GM12865 (cell line): ENCODE measurements at regions not wholly inside any gene's neighbourhood (a gene's known extent, or its start where the extent isn't known, plus 50 kb on each side); places are given as distances from the start of the nearest gene placed in this dataset.
"Not testable (repeated sequence)": the region's sequence is repeated elsewhere in the genome, so short reads cannot be mapped to it uniquely, and the experiment has no call there.

Experiments
- DNase-seq: peaks from one replicate; pipeline ENCODE4 v3.0.0; 2010; ENCODE audit warnings: low read depth
- H3K4me3 ChIP-seq: 2 replicates; pipeline ENCODE4 v1.5.1; 2011; ENCODE audit warnings: mild to moderate bottlenecking, low read depth, low read length, control low read depth
- CTCF ChIP-seq: IDR thresholded peaks from 2 replicates; pipeline ENCODE4 v1.5.1; 2011; ENCODE audit warnings: low read length, control low read depth, low read depth, inconsistent platforms; ENCODE audit not compliant: insufficient read depth; ENCODE audit errors: missing control alignments

DNA sequence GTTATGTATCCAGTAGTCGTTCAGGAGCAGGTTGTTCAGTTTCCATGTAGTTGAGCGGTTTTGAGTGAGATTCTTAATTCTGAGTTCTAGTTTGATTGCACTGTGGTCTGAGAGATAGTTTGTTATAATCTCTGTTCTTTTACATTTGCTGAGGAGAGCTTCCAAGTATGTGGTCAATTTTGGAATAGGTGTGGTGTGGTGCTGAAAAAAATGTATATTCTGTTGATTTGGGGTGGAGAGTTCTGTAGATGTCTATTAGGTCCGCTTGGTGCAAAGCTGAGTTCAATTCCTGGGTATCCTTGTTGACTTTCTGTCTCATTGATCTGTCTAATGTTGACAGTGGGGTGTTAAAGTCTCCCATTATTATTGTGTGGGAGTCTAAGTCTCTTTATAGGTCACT, 68.6 kb upstream of the IZUMO1R start:
- not testable (repeated sequence) for DNase-seq

GRCh38 chr11:94236416-94236815, 68.0 kb upstream of the IZUMO1R start:
- H3K4me3 ChIP-seq, DNase-seq: not testable (repeated sequence)

More for the DNA sequence above, 68.6 kb upstream of the IZUMO1R start:
- H3K4me3 ChIP-seq, result not testable (repeated sequence)

DNA sequence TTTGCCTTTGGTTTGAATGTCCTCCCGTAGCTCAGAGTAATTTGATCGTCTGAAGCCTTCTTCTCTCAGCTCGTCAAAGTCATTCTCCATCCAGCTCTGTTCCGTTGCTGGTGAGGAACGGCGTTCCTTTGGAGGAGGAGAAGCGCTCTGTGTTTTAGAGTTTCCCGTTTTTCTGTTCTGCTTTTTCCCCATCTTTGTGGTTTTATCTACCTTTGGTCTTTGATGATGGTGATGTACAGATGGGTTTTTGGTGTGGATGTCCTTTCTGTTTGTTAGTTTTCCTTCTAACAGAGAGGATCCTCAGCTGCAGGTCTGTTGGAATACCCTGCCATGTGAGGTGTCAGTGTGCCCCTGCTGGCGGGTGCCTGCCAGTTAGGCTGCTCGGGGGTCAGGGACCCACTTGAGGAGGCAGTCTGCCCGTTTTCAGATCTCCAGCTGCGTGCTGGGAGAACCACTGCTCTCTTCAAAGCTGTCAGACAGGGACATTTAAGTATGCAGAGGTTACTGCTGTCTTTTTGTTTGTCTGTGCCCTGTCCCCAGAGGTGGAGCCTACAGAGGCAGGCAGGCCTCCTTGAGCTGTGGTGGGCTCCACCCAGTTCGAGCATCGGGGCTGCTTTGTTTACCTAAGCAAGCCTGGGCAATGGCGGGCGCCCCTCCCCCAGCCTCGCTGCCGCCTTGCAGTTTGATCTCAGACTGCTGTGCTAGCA, 66.8 kb upstream of the IZUMO1R start:
- H3K4me3 ChIP-seq, DNase-seq: not testable (repeated sequence)

DNA sequence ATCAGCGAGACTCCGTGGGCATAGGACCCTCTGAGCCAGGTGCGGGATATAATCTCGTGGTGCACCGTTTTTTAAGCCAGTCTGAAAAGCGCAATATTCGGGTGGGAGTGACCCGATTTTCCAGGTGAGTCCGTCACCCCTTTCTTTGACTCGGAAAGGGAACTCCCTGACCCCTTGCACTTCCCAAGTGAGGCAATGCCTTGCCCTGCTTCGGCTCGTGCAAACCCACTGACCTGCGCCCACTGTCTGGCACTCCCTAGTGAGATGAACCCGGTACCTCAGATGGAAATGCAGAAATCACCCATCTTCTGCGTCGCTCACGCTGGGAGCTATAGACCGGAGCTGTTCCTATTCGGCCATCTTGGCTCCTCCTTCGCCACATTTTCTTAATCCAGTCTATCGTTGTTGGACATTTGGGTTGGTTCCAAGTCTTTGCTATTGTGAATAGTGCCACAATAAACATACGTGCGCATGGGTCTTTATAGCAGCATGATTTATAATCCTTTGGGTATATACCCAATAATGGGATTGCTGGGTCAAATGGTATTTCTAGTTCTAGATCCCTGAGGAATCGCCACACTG, 66.1 kb upstream of the IZUMO1R start:
- not testable (repeated sequence) for DNase-seq, H3K4me3 ChIP-seq

DNA sequence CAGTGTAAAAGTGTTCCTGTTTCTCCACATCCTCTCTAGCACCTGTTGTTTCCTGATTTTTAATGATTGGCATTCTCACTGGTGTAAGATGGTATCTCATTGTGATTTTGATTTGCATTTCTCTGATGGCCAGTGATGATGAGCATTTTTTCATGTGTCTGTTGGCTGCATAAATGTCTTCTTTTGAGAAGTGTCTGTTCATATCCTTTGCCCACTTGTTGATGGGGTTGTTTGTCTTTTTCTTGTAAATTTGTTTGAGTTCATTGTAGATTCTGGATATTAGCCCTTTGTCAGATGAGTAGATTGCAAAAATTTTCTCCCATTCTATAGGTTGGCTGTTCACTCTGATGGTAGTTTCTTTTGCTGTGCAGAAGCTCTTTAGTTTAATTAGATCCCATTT, 65.6 kb upstream of the IZUMO1R start:
- H3K4me3 ChIP-seq, DNase-seq: not testable (repeated sequence)

- DNase-seq, result no peak
- no peak for TF ChIP-seq CTCF
- no peak overlapping the region for H3K4me3 ChIP-seq
These were observed 62.5 kb upstream of the IZUMO1R start for GRCh38 chr11:94241896-94242295.

GRCh38 chr11:94243571-94244515, 60.5 kb upstream of the IZUMO1R start:
- DNase-seq, result no peak
- H3K4me3 ChIP-seq, result no peak overlapping the region
- TF ChIP-seq CTCF, result no peak

GRCh38 chr11:94245121-94245520, 59.3 kb upstream of the IZUMO1R start:
- TF ChIP-seq CTCF, result no peak
- H3K4me3 ChIP-seq, result no peak overlapping the region
- no peak for DNase-seq

GRCh38 chr11:94248301-94248700, 56.1 kb upstream of the IZUMO1R start:
- peak; percentile 7 for DNase-seq
- not testable (repeated sequence) for H3K4me3 ChIP-seq

DNA sequence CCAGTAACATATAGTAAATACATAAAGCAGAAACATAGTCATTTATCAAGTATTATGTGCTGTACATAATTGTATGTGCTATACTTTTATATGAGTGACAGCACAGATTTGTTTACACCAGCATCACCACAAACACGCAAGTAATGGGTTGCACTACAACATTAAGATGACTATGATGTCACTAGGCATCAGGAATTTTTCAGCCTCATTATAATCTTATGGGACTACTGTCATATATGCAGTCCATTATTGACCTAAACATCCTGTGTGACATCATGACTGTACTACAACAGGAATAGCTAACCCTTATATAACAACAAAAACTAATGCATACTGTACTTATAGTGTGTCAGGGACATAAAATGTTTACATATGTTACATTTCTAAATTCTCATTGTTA, 50.2 kb upstream of the IZUMO1R start:
- DNase-seq, result no peak
- TF ChIP-seq CTCF, result no peak
- no peak overlapping the region for H3K4me3 ChIP-seq
